ENCODE measurements at regions not wholly inside any gene's neighbourhood (a gene's known extent, or its start where the extent isn't known, plus 50 kb on each side); places are given as distances from the start of the nearest gene placed in this dataset.

DNA sequence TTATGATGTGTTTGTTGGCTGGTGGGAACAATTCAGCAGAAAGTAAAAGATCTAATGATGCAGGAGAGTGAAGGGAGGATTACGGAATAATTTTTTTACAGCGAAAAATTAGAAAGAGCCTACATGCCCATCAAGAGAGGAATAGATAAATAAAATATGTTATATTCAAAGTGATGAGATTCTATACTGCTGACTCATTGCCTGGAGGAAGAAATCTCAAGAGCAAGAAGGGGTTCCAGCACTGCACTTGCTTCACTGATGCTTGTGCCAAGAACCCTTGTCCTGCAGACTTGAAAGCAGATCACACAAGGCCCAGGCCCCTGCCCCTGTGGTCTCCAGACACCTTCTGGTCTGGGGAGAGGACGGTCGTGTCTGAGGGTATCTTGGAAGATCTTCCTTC lies 295.1 kb upstream of the POU3F1 start:
- Histone ChIP-seq H3K4ac (ENCODE audit: low read depth, low read length) (no peak overlapping the region), H3K4me3 (ENCODE audit: low read depth, low read length) (no peak overlapping the region), H3K36me3 (ENCODE audit: control insufficient read depth in 1 of 2, insufficient read depth in 2 of 2, low read length in 2 of 2) (no peaks in the 10 kb centered on the region), H3K27ac (ENCODE audit: low read depth, low read length) (no peak overlapping the region), H3K4me2 (ENCODE audit: low read length) (no peak overlapping the region), H3K27me3 (ENCODE audit: insufficient read depth, low read length) (no peaks in the 10 kb centered on the region), H4K12ac (ENCODE audit: low read depth, low read length) (no peak overlapping the region), H4K8ac (ENCODE audit: low read depth, low read length) (no peak overlapping the region), H2BK12ac (ENCODE audit: low read length) (no peak overlapping the region), H3K79me1 (ENCODE audit: low read length) (no peaks in the 10 kb centered on the region), H2BK120ac (ENCODE audit: insufficient read depth, low read length, poor library complexity) (no peak overlapping the region), H3K14ac (ENCODE audit: low read length) (no peak overlapping the region), H2AFZ (ENCODE audit: insufficient read depth, low read length, poor library complexity) (no peak overlapping the region), H3K4me1 (ENCODE audit: control insufficient read depth in 1 of 2, insufficient read depth in 2 of 2, low read length in 2 of 2) (no peaks in the 10 kb centered on the region), H2AK5ac (ENCODE audit: low read length) (no peak overlapping the region), H3K23ac (ENCODE audit: low read length) (no peak overlapping the region), H3K79me2 (ENCODE audit: control insufficient read depth, insufficient read depth, low read length, poor library complexity) (no peaks in the 10 kb centered on the region), H4K91ac (ENCODE audit: low read depth, low read length) (no peak overlapping the region), H3K18ac (ENCODE audit: low read length) (no peak overlapping the region), H3K9me3 (ENCODE audit: insufficient read depth, low read depth, low read length) (no peaks in the 10 kb centered on the region), H3K9ac (ENCODE audit: low read length) (no peak overlapping the region), H2BK5ac (ENCODE audit: low read depth, low read length, poor library complexity) (no peak overlapping the region)
- no CpG with 5 or more reads among the region's 4 CpGs for WGBS (ENCODE audit: extremely low coverage, insufficient coverage, insufficient read length)
- no peak for DNase-seq

DNA sequence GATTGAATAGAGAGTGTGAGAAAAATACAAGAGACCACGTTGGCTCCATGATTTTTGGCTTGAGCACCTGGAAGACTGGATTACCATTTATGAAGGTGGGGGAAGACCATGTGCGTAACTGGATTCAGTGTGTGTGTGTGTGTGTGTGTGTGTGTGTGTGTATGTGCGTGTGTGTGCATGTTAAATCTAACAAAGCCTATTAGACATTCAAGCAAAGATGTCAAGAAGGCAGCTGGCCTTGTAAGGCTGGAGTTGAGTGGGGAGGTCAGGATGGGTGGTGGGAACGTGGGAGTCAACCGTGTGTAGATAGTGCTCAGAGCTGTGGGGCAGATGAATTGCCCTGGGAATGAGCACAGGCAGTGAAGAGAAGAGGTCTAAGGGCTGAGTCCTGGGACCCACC lies 293.8 kb upstream of the POU3F1 start:
- Histone ChIP-seq H3K79me2 (ENCODE audit: control insufficient read depth, insufficient read depth, low read length, poor library complexity) (no peaks in the 10 kb centered on the region), H4K12ac (ENCODE audit: low read depth, low read length) (no peak overlapping the region), H3K18ac (ENCODE audit: low read length) (no peak overlapping the region), H2BK120ac (ENCODE audit: insufficient read depth, low read length, poor library complexity) (no peak overlapping the region), H2BK5ac (ENCODE audit: low read depth, low read length, poor library complexity) (no peak overlapping the region), H3K4me1 (ENCODE audit: control insufficient read depth in 1 of 2, insufficient read depth in 2 of 2, low read length in 2 of 2) (no peaks in the 10 kb centered on the region), H3K36me3 (ENCODE audit: control insufficient read depth in 1 of 2, insufficient read depth in 2 of 2, low read length in 2 of 2) (no peaks in the 10 kb centered on the region), H3K14ac (ENCODE audit: low read length) (no peak overlapping the region), H3K79me1 (ENCODE audit: low read length) (no peaks in the 10 kb centered on the region), H4K91ac (ENCODE audit: low read depth, low read length) (no peak overlapping the region), H3K23ac (ENCODE audit: low read length) (no peak overlapping the region), H2AFZ (ENCODE audit: insufficient read depth, low read length, poor library complexity) (no peak overlapping the region), H3K4me3 (ENCODE audit: low read depth, low read length) (no peak overlapping the region), H2AK5ac (ENCODE audit: low read length) (no peak overlapping the region), H3K9ac (ENCODE audit: low read length) (no peak overlapping the region), H3K27ac (ENCODE audit: low read depth, low read length) (no peak overlapping the region), H3K4me2 (ENCODE audit: low read length) (no peak overlapping the region), H3K9me3 (ENCODE audit: insufficient read depth, low read depth, low read length) (no peaks in the 10 kb centered on the region), H3K27me3 (ENCODE audit: insufficient read depth, low read length) (no peaks in the 10 kb centered on the region), H4K8ac (ENCODE audit: low read depth, low read length) (no peak overlapping the region), H3K4ac (ENCODE audit: low read depth, low read length) (no peak overlapping the region), H2BK12ac (ENCODE audit: low read length) (no peak overlapping the region)
- WGBS (ENCODE audit: extremely low coverage, insufficient coverage, insufficient read length), result no CpG with 5 or more reads among the region's 5 CpGs
- no peak for DNase-seq

DNA sequence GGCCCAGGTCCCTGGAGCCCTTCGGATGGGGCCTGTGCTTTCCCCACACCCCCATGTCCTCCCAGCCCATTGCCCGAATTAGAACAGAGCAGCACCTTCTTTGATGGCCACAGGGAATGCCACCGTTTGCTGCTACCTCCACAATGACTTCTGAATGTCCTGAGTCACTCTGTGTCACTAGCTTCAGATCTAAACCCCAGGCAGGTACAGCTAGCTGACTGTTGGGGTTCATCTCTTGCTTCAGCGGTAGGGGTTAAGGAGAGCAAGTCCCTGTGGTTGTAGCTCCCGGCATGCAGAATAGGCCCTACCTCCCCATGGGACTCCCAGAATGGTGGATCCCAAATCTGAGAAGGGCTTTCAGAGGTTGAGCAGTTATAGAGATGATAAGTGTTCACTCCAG lies 291.1 kb upstream of the POU3F1 start:
- H3K27ac ChIP-seq (ENCODE audit: low read depth, low read length), result no peak overlapping the region
- no peak overlapping the region for H3K4me2 ChIP-seq (ENCODE audit: low read length)
- H2BK5ac ChIP-seq (ENCODE audit: low read depth, low read length, poor library complexity), result no peak overlapping the region
- H2AFZ ChIP-seq (ENCODE audit: insufficient read depth, low read length, poor library complexity), result no peak overlapping the region
- no peaks in the 10 kb centered on the region for H3K79me1 ChIP-seq (ENCODE audit: low read length)
- H3K4ac ChIP-seq (ENCODE audit: low read depth, low read length), result no peak overlapping the region
- H3K23ac ChIP-seq (ENCODE audit: low read length), result no peak overlapping the region
- H3K9me3 ChIP-seq (ENCODE audit: insufficient read depth, low read depth, low read length), result no peaks in the 10 kb centered on the region
- H3K9ac ChIP-seq (ENCODE audit: low read length), result no peak overlapping the region
- H2BK120ac ChIP-seq (ENCODE audit: insufficient read depth, low read length, poor library complexity), result no peak overlapping the region
- no peaks in the 10 kb centered on the region for H3K4me1 ChIP-seq (ENCODE audit: control insufficient read depth in 1 of 2, insufficient read depth in 2 of 2, low read length in 2 of 2)
- no CpG with 5 or more reads among the region's 5 CpGs for WGBS (ENCODE audit: extremely low coverage, insufficient coverage, insufficient read length)
- no peaks in the 10 kb centered on the region for H3K27me3 ChIP-seq (ENCODE audit: insufficient read depth, low read length)
- no peak overlapping the region for H4K12ac ChIP-seq (ENCODE audit: low read depth, low read length)
- no peak overlapping the region for H2AK5ac ChIP-seq (ENCODE audit: low read length)
- no peaks in the 10 kb centered on the region for H3K79me2 ChIP-seq (ENCODE audit: control insufficient read depth, insufficient read depth, low read length, poor library complexity)
- no peak overlapping the region for H4K91ac ChIP-seq (ENCODE audit: low read depth, low read length)
- no peak overlapping the region for H3K18ac ChIP-seq (ENCODE audit: low read length)
- H3K4me3 ChIP-seq (ENCODE audit: low read depth, low read length), result no peak overlapping the region
- no peaks in the 10 kb centered on the region for H3K36me3 ChIP-seq (ENCODE audit: control insufficient read depth in 1 of 2, insufficient read depth in 2 of 2, low read length in 2 of 2)
- H3K14ac ChIP-seq (ENCODE audit: low read length), result no peak overlapping the region
- H4K8ac ChIP-seq (ENCODE audit: low read depth, low read length), result no peak overlapping the region
- DNase-seq, result no peak
- H2BK12ac ChIP-seq (ENCODE audit: low read length), result no peak overlapping the region

DNA sequence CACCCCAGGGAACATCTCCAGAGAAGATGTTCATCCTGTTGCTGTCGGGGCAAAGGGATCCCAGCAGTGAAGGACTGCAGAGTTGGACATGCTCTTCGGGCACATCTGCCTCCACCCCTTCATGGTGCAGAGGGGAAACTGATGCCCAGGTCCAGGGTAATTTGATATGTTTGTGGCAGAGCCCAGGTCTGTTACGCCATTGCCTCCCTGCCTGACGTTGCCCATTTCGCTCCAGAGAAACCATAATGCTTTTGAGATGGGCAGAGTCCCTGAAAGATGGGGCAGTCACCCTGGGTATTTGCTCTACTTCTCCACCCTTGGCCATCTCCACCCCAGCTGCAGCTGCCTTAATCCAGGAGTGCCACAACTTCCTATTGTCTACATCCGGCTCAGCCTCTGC lies 290.4 kb upstream of the POU3F1 start:
- Histone ChIP-seq H2BK120ac (ENCODE audit: insufficient read depth, low read length, poor library complexity) (no peak overlapping the region), H3K79me1 (ENCODE audit: low read length) (no peaks in the 10 kb centered on the region), H3K18ac (ENCODE audit: low read length) (no peak overlapping the region), H2BK5ac (ENCODE audit: low read depth, low read length, poor library complexity) (no peak overlapping the region), H3K4me2 (ENCODE audit: low read length) (no peak overlapping the region), H3K79me2 (ENCODE audit: control insufficient read depth, insufficient read depth, low read length, poor library complexity) (no peaks in the 10 kb centered on the region), H3K4me3 (ENCODE audit: low read depth, low read length) (no peak overlapping the region), H3K9ac (ENCODE audit: low read length) (no peak overlapping the region), H4K12ac (ENCODE audit: low read depth, low read length) (no peak overlapping the region), H3K4ac (ENCODE audit: low read depth, low read length) (no peak overlapping the region), H3K9me3 (ENCODE audit: insufficient read depth, low read depth, low read length) (no peaks in the 10 kb centered on the region), H3K27me3 (ENCODE audit: insufficient read depth, low read length) (no peaks in the 10 kb centered on the region), H2BK12ac (ENCODE audit: low read length) (no peak overlapping the region), H2AFZ (ENCODE audit: insufficient read depth, low read length, poor library complexity) (no peak overlapping the region), H3K14ac (ENCODE audit: low read length) (no peak overlapping the region), H3K23ac (ENCODE audit: low read length) (no peak overlapping the region), H3K4me1 (ENCODE audit: control insufficient read depth in 1 of 2, insufficient read depth in 2 of 2, low read length in 2 of 2) (no peaks in the 10 kb centered on the region), H4K8ac (ENCODE audit: low read depth, low read length) (no peak overlapping the region), H3K36me3 (ENCODE audit: control insufficient read depth in 1 of 2, insufficient read depth in 2 of 2, low read length in 2 of 2) (no peaks in the 10 kb centered on the region), H4K91ac (ENCODE audit: low read depth, low read length) (no peak overlapping the region), H2AK5ac (ENCODE audit: low read length) (no peak overlapping the region), H3K27ac (ENCODE audit: low read depth, low read length) (no peak overlapping the region)
- no peak for DNase-seq
- WGBS (ENCODE audit: extremely low coverage, insufficient coverage, insufficient read length), result no CpG with 5 or more reads among the region's 6 CpGs

Data from trophoblast cell (in vitro differentiated cells and primary cell).